ENCODE measurements at regions not wholly inside any gene's neighbourhood (a gene's known extent, or its start where the extent isn't known, plus 50 kb on each side); places are given as distances from the start of the nearest gene placed in this dataset.

GRCh38 chr12:90253136-90253535 lies 544.5 kb upstream of the ATP2B1 start:
- TF ChIP-seq CTCF (conservative IDR thresholded peaks at IDR 0.05), result no peak
- Mint-ChIP-seq H3K4me3 (no peak overlapping the region), H3K4me1 (no peaks in the 10 kb centered on the region), H3K36me3 (ENCODE audit: low read depth) (no peaks in the 10 kb centered on the region), H3K9me3 (no peaks in the 10 kb centered on the region), H3K27me3 (ENCODE audit: low read depth) (no peaks in the 10 kb centered on the region), H3K27ac (ENCODE audit: unreplicated experiment) (no peak overlapping the region)
- no peak for DNase-seq (ENCODE audit: low read depth, low spot score)

GRCh38 chr12:90250766-90251165 lies 542.1 kb upstream of the ATP2B1 start:
- TF ChIP-seq CTCF (conservative IDR thresholded peaks at IDR 0.05), result no peak
- Mint-ChIP-seq H3K36me3 (ENCODE audit: low read depth) (no peaks in the 10 kb centered on the region), H3K4me1 (no peaks in the 10 kb centered on the region), H3K9me3 (no peaks in the 10 kb centered on the region), H3K27me3 (ENCODE audit: low read depth) (no peaks in the 10 kb centered on the region), H3K4me3 (no peak overlapping the region), H3K27ac (ENCODE audit: unreplicated experiment) (no peak overlapping the region)
- DNase-seq (ENCODE audit: low read depth, low spot score), result no peak

GRCh38 chr12:90250042-90250441 lies 541.4 kb upstream of the ATP2B1 start:
- Mint-ChIP-seq H3K9me3 (no peaks in the 10 kb centered on the region), H3K4me3 (no peak overlapping the region), H3K36me3 (ENCODE audit: low read depth) (no peaks in the 10 kb centered on the region), H3K27ac (ENCODE audit: unreplicated experiment) (no peak overlapping the region), H3K4me1 (no peaks in the 10 kb centered on the region), H3K27me3 (ENCODE audit: low read depth) (no peaks in the 10 kb centered on the region)
- TF ChIP-seq CTCF (conservative IDR thresholded peaks at IDR 0.05), result no peak
- no peak for DNase-seq (ENCODE audit: low read depth, low spot score)

GRCh38 chr12:90246688-90247087 lies 538.0 kb upstream of the ATP2B1 start:
- DNase-seq (ENCODE audit: low read depth, low spot score), result no peak
- Mint-ChIP-seq H3K4me3 (no peak overlapping the region), H3K27me3 (ENCODE audit: low read depth) (no peaks in the 10 kb centered on the region), H3K36me3 (ENCODE audit: low read depth) (no peaks in the 10 kb centered on the region), H3K4me1 (no peaks in the 10 kb centered on the region), H3K9me3 (no peaks in the 10 kb centered on the region), H3K27ac (ENCODE audit: unreplicated experiment) (no peak overlapping the region)
- TF ChIP-seq CTCF (conservative IDR thresholded peaks at IDR 0.05), result no peak

GRCh38 chr12:90245391-90245790 lies 536.8 kb upstream of the ATP2B1 start:
- no peak overlapping the region for H3K4me3 Mint-ChIP-seq
- H3K4me1 Mint-ChIP-seq, result no peaks in the 10 kb centered on the region
- no peaks in the 10 kb centered on the region for H3K36me3 Mint-ChIP-seq (ENCODE audit: low read depth)
- H3K9me3 Mint-ChIP-seq, result peaks cover under 1% of the 10 kb centered on the region
- no peaks in the 10 kb centered on the region for H3K27me3 Mint-ChIP-seq (ENCODE audit: low read depth)
- no peak overlapping the region for H3K27ac Mint-ChIP-seq (ENCODE audit: unreplicated experiment)
- no peak for TF ChIP-seq CTCF (conservative IDR thresholded peaks at IDR 0.05)
- DNase-seq (ENCODE audit: low read depth, low spot score), result no peak

GRCh38 chr12:90244232-90244631 lies 535.6 kb upstream of the ATP2B1 start:
- Mint-ChIP-seq H3K4me3 (no peak overlapping the region), H3K27ac (ENCODE audit: unreplicated experiment) (no peak overlapping the region), H3K4me1 (no peaks in the 10 kb centered on the region), H3K36me3 (ENCODE audit: low read depth) (no peaks in the 10 kb centered on the region), H3K9me3 (peaks cover 3% of the 10 kb centered on the region), H3K27me3 (ENCODE audit: low read depth) (no peaks in the 10 kb centered on the region)
- TF ChIP-seq CTCF (conservative IDR thresholded peaks at IDR 0.05), result no peak
- no peak for DNase-seq (ENCODE audit: low read depth, low spot score)
